Left renal pelvis (tissue), 4 donors: ENCODE measurements at regions not wholly inside any gene's neighbourhood (a gene's known extent, or its start where the extent isn't known, plus 50 kb on each side); places are given as distances from the start of the nearest gene placed in this dataset.

ENCODE experiments used
- DNase-seq, 4 donors: peaks; one replicate each; pipeline ENCODE4 v3.0.0-alpha.2; 2013; ENCODE audit warnings: low read depth in 4 of 4, low spot score in 3 of 4

GRCh38 chr2:70354264-70354949, 52.5 kb upstream of the FAM136A start:
- no peak for DNase-seq
